Endodermal cell (in vitro differentiated cells): ENCODE measurements at regions not wholly inside any gene's neighbourhood (a gene's known extent, or its start where the extent isn't known, plus 50 kb on each side); places are given as distances from the start of the nearest gene placed in this dataset.

Experiments used
- DNase-seq: peaks from one replicate; pipeline ENCODE4 v3.0.0-alpha.2; 2017
- H3K27ac ChIP-seq: 2 replicates; pipeline ENCODE4 v1.5.1; 2013; ENCODE audit warnings: mild to moderate bottlenecking, low read depth, low read length, moderate library complexity
- H3K27me3 ChIP-seq: 2 replicates; pipeline ENCODE4 v1.6.1; 2013; ENCODE audit warnings: mild to moderate bottlenecking, low read length, moderate library complexity; ENCODE audit not compliant: insufficient read depth, control insufficient read depth, poor library complexity, severe bottlenecking
- H3K36me3 ChIP-seq: 2 replicates; pipeline ENCODE4 v1.7.0; 2013; ENCODE audit warnings: mild to moderate bottlenecking, low read length, moderate library complexity; ENCODE audit not compliant: control insufficient read depth, insufficient read depth
- H3K4me1 ChIP-seq: one replicate; pipeline ENCODE4 v1.7.0; 2013; ENCODE audit warnings: low read length; ENCODE audit not compliant: control insufficient read depth, insufficient read depth
- H3K4me3 ChIP-seq: 2 replicates; pipeline ENCODE4 v1.5.1; 2013; ENCODE audit warnings: mild to moderate bottlenecking, low read length, moderate library complexity
- H3K9ac ChIP-seq: 2 replicates; pipeline ENCODE4 v1.6.1; 2013; ENCODE audit warnings: mild to moderate bottlenecking, low read length, moderate library complexity; ENCODE audit not compliant: poor library complexity, severe bottlenecking; ENCODE audit errors: extremely low read depth
- H3K9me3 ChIP-seq: 2 replicates; pipeline ENCODE4 v1.6.1; 2013; ENCODE audit warnings: mild to moderate bottlenecking, low read length, moderate library complexity; ENCODE audit not compliant: control insufficient read depth
- H3K27ac Mint-ChIP-seq: 2 replicates; pipeline ENCODE4 v1.8.0; 2020; ENCODE audit warnings: mixed read lengths
- H3K27me3 Mint-ChIP-seq: 2 replicates; pipeline ENCODE4 v1.8.0; 2021; ENCODE audit warnings: mild to moderate bottlenecking, mixed read lengths; ENCODE audit not compliant: insufficient read depth
- H3K36me3 Mint-ChIP-seq: 2 replicates; pipeline ENCODE4 v1.8.0; 2020; ENCODE audit warnings: low read depth, mixed read lengths
- H3K4me1 Mint-ChIP-seq: 2 replicates; pipeline ENCODE4 v1.8.0; 2020; ENCODE audit warnings: mixed read lengths
- H3K4me3 Mint-ChIP-seq: 2 replicates; pipeline ENCODE4 v1.8.0; 2020; ENCODE audit warnings: mild to moderate bottlenecking, moderate library complexity, mixed read lengths
- H3K9me3 Mint-ChIP-seq: 2 replicates; pipeline ENCODE4 v1.8.0; 2020; ENCODE audit warnings: mild to moderate bottlenecking, mixed read lengths
- WGBS, 2 experiments: methylation state at CpG; one replicate each; pipeline versions ENCODE4 v1.1.5 to v1.1.7; 2013; ENCODE audit warnings: missing lambda C conversion rate in 2 of 2, mixed read lengths in 1 of 2; ENCODE audit not compliant: insufficient coverage in 1 of 2, insufficient read length in 1 of 2; 5-methylcytosine and 5-hydroxymethylcytosine counted together
- TF ChIP-seq, protein P1 (sequence below): fragments of 200-600 bp; sonication (generic); conservative IDR thresholded peaks from 2 replicates; pipeline ENCODE4 v1.5.0; 2021; ENCODE audit warnings: antibody characterized with exemption, mild to moderate bottlenecking

DNA sequence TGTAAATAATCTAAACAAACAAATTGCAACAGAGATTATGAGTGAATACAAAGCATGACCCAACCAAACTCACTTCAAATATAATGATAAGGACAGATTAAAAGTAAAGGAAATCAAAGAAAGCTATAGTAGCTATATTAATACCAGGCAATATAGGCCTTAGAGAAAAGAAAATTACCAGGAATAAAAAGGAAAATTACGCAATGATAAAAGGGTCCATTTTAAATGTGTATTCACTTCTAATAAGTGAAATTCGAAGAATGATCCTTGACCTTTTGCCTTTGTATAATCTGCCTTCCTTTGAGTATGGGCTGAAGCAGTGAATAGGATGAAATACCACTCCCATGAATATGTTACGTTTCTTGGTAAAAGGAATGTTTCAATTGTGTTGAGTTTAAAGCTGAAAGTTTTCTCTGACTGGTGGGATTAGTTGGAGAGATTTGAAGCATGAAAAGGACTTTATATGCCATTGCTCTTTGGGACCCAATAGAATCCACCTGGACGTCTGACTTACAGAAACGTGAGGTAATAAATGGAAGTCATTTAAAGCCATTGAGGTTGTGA, 91.9 kb upstream of the HMGCLL1 start:
- 68 to 82% methylated on average over 2 to 5 of the region's 5 CpGs for WGBS, 2 experiments

DNA sequence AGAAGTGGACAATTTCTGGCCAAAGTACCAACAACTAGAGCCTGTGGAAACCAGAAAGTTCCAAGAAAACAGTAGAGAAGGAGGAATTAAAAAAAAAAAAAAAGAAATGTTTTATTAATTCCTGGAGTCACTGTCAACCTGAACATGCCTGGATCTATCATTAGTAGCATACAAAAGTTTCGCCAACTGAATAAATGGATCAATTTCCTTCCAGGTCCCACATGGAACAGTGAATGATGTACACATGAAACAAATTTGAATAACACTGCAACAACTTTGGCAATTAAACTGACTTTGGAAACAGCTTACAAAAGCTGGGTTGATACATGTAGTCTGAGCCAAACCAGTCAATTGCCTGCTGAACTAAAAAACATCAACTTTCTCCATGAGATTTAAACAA, 90.0 kb upstream of the HMGCLL1 start:
- DNase-seq: no peak
- no peaks in the 10 kb centered on the region for H3K27me3 Mint-ChIP-seq
- TF ChIP-seq, protein P1, sequence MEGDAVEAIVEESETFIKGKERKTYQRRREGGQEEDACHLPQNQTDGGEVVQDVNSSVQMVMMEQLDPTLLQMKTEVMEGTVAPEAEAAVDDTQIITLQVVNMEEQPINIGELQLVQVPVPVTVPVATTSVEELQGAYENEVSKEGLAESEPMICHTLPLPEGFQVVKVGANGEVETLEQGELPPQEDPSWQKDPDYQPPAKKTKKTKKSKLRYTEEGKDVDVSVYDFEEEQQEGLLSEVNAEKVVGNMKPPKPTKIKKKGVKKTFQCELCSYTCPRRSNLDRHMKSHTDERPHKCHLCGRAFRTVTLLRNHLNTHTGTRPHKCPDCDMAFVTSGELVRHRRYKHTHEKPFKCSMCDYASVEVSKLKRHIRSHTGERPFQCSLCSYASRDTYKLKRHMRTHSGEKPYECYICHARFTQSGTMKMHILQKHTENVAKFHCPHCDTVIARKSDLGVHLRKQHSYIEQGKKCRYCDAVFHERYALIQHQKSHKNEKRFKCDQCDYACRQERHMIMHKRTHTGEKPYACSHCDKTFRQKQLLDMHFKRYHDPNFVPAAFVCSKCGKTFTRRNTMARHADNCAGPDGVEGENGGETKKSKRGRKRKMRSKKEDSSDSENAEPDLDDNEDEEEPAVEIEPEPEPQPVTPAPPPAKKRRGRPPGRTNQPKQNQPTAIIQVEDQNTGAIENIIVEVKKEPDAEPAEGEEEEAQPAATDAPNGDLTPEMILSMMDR: no peak
- H3K9me3 ChIP-seq: peaks cover 1% of the 10 kb centered on the region
- H3K4me3 Mint-ChIP-seq: no peak overlapping the region
- no peaks in the 10 kb centered on the region for H3K36me3 Mint-ChIP-seq
- H3K4me3 ChIP-seq: no peak overlapping the region
- no peak overlapping the region for H3K9ac ChIP-seq
- 97% methylated on average over 1 of the region's 1 CpG; no CpG with 5 or more reads in 1 of the 2 experiments for WGBS, 2 experiments
- H3K27ac Mint-ChIP-seq: no peak overlapping the region
- no peak overlapping the region for H3K27ac ChIP-seq
- H3K27me3 ChIP-seq: no peaks in the 10 kb centered on the region
- no peaks in the 10 kb centered on the region for H3K4me1 ChIP-seq
- H3K9me3 Mint-ChIP-seq: peaks cover 1% of the 10 kb centered on the region
- no peaks in the 10 kb centered on the region for H3K4me1 Mint-ChIP-seq
- no peaks in the 10 kb centered on the region for H3K36me3 ChIP-seq

More for the DNA sequence above, 91.9 kb upstream of the HMGCLL1 start:
- Histone ChIP-seq H3K27ac (peak overlapping the region; percentile 59), H3K9ac (no peak overlapping the region), H3K27me3 (no peaks in the 10 kb centered on the region), H3K9me3 (no peaks in the 10 kb centered on the region), H3K4me1 (no peaks in the 10 kb centered on the region), H3K36me3 (no peaks in the 10 kb centered on the region), H3K4me3 (no peak overlapping the region)
- Mint-ChIP-seq H3K9me3 (no peaks in the 10 kb centered on the region), H3K27ac (no peak overlapping the region), H3K27me3 (no peaks in the 10 kb centered on the region), H3K4me1 (no peaks in the 10 kb centered on the region), H3K36me3 (no peaks in the 10 kb centered on the region), H3K4me3 (no peak overlapping the region)
- TF ChIP-seq, protein P1: no peak
- DNase-seq: no peak

- no peaks in the 10 kb centered on the region for H3K36me3 ChIP-seq
- no peak overlapping the region for H3K27ac Mint-ChIP-seq
- H3K4me3 ChIP-seq: no peak overlapping the region
- H3K4me1 ChIP-seq: no peaks in the 10 kb centered on the region
- peaks cover 4% of the 10 kb centered on the region for H3K9me3 Mint-ChIP-seq
- no peaks in the 10 kb centered on the region for H3K27me3 Mint-ChIP-seq
- H3K27ac ChIP-seq: no peak overlapping the region
- DNase-seq: peak; percentile 47
- peaks cover 6% of the 10 kb centered on the region for H3K9me3 ChIP-seq
- no peak overlapping the region for H3K9ac ChIP-seq
- TF ChIP-seq, protein P1: no peak
- WGBS, 2 experiments: 90 to 95% methylated on average over 2 to 3 of the region's 3 CpGs
- no peaks in the 10 kb centered on the region for H3K4me1 Mint-ChIP-seq
- H3K4me3 Mint-ChIP-seq: no peak overlapping the region
- H3K36me3 Mint-ChIP-seq: no peaks in the 10 kb centered on the region
- H3K27me3 ChIP-seq: no peaks in the 10 kb centered on the region
Observed at GRCh38 chr6:55668591-55668990, 89.6 kb upstream of the HMGCLL1 start.
